ENCODE measurements at regions not wholly inside any gene's neighbourhood (a gene's known extent, or its start where the extent isn't known, plus 50 kb on each side); places are given as distances from the start of the nearest gene placed in this dataset.

DNA sequence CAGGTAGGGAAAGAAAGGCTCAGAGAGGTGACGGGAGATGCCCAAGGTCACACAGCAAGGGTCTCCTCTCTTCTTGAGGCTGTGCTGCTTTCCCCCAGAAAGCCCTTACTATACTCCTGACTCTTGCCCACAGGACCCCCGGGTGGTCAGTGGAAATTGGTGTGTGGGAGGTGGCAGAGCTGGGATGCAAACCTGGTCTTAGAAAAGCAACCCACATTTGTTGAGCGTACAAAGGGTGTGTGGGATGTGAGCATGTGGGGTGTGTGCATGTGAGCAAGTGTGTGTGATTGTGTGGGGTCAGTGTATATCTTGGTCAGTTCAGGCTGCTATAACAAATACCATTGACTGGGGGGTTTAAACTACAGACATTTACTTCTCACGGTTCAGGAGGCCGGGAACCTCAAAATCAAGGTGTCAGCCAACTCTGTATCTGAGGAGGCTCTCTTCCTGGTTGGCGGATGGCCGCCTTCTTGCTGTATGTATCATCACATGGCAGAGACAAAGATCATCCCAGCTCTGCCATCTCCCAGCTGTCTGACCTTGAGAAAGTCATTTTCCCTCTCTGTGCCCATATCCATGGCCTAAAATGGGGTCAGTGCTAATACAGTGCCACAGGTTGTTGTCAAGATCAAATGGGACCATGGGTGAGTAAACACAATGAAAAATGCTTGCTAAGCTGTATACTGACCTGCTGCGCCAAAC lies 268.5 kb downstream of the PTPRU start:
- DNase-seq: peak; percentile 15

DNA sequence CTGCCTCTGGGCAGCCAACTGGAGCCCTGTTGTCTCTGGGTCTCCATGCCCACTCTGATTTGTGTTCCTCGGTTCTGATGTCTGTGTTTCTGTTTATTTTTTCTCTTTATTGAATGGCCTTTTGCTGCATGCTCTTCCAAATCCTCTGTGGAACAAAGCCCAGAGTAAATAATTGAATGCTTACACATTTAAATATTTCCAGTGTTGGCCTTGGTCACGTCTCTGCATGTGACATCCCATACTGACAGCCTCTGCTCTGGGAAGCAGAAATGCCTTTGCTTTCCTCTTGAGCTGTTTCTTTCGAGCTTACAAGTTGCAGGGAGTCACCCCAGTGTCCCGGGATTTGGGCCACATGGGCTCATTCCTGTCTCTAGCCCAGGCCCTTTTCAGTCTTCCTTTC lies 267.9 kb downstream of the PTPRU start:
- DNase-seq: no peak

DNA sequence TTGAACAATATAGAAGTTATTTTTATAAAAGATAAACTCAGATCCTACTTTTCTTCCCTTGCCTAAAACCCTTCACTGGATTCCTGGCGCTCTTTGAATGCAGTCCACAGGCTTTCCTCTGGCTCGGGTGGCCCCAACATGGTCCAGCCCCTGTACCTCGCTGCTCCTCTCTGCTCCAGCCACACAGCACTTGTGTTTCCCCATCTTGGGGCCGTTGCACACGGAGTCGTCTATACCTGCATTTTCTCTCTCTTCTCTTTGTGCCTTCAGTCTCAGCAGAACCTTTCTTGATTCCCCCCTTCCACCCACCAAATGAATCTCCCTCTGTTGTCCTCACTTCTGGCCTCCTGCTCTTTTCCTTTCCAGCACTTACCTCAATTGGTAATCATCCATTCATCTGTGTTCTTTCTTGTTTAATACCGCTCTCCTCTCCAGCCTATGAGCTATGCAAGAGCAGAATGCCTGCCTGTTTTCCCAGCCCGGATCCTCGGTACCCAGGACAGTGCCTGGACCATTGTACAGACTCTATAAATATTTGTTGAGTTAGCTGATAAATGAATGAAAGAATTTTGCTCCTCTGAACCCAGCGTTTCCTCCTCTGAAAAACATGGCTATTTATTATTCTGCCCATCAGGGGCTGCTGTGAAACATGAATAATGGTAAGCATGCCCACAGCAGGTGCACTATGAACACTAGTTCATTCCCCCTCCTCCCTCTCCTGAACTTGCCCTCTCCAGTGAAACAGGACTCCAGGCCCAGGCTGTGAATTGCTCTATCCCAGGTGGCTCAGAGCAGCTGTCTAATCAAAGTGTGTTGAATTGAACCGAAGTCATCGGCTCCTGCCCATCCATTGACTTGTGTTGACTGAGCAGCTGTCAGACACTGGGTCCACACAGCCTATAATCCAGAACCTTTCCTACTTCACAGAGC lies 266.9 kb downstream of the PTPRU start:
- peak; percentile 36 for DNase-seq

DNA sequence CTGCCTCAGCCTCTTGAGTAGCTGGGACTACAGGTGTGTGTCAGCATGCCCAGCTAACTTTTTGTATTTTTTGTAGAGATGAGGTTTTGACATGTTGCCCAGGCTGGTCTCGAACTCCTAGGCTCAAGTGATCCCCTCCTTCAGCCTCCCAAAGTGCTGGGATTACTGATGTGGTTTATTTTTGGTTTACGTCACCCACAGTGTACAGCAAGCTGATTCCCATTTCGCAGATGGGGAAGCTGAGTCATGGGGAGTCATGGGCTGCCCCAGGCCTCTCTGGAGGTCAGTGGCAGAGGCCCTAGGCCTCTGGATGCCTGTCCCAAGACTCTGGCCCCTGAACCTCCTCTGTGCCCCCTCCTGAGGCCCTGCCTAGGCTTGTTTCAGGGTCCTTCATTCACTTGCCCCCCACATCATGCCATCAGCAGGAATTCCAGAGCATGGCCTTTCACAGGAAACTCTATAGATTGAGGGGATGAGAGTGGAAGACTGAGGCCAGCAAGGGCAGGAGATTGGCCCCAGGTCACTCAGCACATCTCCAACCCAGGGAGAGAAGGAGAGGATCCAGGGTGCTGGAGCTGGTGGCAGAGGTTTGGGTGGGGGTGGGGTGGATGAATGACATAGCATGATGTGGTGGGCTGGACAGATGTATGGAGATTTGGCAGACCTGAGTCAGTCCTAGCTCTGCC lies 266.0 kb downstream of the PTPRU start:
- DNase-seq: peak; percentile 29

DNA sequence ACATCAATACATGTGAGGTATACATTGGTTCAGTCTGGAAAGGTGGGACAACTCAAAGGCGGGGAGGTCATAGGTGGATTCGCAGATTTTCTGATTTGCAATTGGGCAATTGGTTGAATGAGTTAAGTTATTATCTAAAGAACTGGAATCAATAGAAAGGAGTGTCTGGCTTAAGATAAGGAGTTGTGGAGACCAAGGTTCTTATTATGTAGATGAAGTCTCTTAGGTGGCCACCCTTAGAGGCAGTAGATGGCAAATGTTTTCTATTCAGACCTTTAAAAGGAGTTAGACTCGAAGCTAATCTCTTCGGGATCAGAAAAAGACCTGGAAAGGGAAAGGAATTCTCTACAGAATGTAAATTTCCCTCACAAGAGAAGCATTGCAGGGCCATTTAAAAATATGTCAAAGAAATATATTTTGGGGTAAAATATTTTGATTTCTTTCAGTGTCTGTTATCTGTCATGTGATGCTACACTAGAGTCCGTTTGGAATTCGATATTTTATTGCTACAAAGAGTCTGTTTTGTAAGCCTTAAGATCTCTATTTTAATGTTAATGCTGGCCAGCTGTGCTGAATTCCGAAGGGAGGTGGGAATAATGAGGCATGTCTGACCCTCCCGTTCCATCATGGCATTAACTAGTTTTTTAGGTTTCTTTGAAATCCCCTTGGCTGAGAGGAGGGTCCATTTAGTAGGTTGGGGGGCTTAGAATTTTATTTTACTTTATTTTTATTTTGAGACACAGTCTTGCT lies 265.1 kb downstream of the PTPRU start:
- DNase-seq: no peak

DNA sequence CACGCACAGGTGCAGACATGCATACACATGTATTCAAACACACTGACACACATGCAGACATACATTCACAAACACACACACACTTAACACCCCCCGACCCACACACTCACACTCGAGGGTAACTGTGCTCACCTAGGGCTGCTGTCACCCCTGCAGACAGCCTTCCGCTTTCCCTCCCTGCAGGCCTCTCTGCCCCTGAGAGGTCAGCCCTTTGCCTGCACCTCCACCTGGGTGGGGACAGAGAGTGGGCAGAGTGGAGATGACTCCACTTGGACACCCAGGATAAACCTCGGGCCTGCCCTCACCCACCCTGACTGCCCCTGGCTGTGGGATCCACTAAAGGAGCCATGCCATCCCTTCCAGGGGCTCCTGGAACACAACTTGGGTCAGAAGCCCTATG lies 264.3 kb downstream of the PTPRU start:
- peak; percentile 37 for DNase-seq

DNA sequence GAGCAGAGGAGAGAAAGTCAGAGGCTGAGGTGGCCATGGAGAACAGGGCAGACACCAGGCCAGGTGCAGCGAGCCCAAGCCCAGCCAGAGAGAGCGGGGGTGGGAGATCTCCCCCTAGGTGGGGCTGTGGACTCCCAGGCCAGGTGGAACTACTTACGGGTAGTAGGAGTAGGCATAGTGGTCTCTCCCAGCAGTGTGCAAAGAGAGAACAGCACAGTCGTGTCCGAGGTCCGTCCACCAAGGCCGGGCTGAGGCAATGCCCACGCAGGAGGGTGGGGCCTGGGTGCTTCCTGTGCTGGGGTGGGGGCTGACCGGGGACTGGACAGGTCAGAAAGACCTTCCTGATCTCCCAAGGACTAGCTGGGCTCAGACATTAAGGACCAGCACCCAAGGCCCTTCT lies 263.7 kb downstream of the PTPRU start:
- DNase-seq: peak; percentile 29

DNA sequence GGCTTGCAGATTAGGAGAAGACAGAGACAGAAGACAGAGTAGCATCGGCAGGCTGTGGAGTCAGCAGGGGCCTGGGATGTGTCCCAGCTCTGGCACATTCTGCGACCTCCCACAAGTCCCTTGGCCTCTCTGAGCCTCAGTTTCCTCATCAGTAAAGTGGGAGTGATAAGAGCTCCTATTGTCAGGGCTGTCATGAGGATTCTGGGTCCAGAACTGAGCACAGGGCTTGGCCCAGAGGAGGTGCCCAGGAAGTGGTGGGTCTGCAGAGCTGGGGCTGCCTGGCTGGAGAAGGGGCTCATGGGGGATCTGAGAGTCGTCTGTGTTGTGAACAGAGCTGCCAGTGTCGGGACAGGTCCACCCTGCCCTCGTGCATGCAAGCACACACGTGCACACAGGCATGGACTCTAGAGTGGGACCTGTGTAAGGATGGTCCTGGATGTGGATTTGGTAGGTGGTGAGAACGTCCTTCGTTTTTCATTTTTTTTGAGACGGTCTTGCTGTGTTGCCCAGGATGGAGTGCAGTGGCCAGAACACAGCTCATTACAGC lies 262.9 kb downstream of the PTPRU start:
- peak; percentile 19 for DNase-seq

DNA sequence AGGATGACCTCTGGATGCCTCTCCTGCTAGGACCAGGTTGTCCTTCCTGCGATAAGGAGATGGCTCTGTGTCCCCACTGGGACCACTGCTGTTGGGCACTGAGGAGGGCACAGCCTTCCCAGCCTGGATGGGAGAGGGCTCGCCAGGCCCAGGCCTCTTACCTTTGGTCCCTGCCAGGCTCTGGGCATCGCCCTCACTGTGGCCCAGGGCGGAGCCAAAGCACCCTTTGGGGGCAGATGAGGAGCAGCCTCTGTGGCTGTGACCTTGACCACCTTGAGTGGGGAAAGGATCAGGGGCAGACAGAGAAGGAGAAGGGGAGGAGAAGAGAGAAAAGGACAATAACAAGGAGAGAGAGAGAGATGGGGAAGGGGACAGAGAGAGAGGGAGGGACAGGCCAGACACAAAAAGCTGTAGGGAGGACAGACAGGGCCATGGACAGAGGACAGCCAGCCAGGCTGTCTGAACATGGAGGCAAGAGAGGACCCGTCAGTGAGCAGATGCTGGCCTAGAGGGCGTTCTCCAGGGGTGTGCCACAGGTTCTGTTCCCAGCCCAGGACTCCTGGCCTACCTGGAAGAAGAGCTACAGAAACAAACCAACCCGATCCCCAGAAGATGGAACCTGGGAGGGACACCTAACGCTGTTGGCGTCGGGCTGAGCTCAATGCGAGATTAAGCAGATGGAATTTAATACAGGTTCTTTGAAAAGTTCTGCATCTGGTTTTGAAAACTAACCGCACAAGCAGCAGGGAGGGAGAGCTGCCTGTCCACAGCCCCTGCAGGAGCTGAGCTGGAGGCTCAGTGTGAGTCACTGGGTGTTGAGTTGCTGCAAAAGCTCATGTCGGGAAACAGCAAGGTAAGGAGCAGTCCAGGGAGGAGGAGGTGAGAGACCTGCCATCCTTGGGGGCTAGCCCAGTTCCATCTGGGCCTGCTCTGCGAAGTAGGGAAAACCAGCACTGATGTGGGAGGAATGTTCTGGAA lies 262.1 kb downstream of the PTPRU start:
- DNase-seq: peak; percentile 43

DNA sequence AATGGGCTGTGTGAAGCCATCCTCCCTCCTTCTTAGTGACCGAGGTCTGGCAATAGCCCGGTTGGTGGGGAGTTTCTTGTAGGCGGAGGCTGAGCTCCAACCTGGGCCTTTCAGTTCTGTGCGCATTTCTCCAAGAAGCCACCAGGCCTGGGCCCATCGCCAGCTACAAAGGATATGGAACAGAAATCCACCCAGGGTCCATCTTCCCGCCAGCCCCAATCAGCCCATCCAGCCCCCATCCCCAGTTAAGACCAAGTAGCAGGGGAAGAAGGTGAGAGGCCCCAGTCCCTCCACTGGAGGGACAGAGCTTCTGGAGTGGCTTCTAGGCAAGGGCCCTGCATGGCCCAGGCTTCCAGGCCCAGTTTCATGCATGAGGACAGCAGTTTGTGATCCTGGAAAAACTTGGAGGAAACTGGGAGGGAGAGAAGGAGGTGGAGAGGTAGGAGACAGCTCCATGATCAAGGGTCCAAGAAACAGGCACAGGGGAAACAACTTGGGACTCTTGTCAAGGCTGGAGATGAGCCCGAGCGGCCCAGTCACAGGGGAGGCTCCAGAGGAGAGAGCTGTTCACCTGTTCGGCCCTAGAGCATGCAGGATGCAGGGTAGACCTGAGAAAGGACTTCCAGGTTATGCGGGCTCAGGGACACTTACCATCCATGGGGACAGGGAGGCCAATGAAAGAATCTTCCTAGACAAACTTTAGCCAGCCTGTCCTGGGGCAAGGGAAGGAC lies 261.2 kb downstream of the PTPRU start:
- DNase-seq: peak; percentile 32

DNA sequence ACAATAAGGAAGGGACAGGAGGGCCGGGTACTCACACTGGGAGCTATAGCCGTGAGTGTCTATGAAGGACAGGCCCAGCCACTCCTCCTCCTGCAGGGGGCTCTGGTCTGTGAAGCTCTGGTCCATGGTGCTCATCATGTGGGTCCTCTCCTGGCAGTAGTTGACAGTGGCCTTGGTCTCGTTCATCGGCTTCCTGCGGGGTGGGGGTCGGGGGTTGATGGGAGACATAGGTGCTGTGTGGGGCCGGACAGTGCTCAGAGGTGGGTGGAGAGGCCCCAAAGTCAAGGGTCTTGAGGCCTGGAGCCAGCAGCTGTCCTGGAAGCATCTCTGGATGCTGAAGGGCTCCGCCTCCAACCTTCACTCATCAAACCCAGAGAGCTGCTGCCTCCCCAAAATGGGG lies 260.4 kb downstream of the PTPRU start:
- peak; percentile 33 for DNase-seq

DNA sequence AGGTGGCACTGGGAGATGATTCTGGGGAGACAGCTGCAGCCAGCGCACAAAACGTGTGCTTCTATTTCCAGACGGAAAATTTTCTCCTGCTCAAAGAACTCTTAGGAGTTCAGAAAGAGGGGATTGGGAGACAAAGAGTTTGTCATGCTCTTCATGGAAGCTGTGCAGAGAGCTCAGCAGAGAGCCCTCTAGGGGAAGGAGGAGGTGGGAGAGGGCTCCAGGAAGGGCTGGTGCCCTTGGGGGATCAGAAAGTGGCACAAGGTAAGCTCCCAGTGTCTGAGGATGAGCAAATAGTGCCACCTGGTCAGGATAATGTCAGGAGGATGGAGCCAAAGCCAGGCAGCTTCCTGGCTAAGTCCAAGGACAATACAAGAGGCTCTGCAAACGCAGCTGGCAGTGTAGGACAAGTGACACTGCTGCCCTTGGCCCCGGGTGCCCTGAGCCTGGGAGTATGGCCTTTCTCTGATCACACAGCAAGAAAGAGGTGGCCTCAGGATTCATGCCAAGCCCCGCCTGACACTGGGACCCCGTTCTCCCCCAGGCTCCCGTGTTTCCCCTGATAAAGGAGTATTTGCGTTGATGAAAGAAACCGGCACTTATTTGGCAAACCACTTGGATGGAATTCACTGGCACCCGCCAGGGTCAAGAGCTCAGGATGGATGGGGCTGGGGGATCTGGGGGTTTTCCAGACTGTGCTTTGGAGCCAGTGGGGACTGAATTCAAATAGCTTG lies 254.0 kb downstream of the PTPRU start:
- DNase-seq: peak; percentile 47

DNA sequence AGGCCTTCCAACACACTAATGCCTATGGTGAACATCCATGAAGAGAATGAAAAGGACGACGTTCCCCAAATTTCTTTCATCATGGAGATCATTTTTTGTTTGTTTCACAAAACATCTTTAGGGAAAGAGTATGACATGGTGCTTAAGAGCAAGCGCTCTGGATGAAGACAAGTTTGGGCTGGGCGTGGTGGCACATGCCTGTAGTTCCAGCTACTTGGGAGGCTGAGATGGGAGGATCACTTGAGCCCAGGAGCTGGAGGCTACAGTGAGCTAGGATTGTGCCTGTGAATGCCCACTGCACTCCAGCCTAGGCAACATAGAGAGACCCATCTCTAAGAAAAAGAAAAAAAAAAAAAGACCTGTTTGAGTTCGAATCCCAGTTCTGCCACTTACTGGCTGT lies 253.1 kb downstream of the PTPRU start:
- DNase-seq: no peak

DNA sequence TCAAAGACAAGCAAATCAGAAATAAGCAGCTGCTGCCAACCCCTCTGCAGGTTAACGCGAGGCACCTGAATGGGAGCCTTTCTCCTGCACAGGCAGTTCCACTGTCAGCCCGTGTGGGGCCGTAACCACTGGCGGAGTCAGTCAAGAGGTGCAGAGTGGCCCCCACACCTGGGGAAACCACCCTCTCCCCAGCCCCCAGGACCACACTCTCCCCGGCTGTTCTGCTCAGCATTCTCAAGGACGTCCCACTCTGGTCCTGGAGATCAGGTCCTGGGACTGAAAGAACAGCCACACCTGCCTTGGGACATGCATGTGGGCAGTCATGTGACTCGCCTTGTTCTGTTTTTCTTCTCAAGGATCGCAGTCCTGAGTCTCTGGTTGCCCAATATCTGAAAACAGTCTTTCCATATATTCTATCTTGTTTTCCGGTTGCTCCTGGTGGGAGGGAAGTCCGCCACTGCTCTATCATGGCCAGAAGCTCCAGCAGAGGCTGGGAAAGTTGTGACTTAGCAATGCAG lies 252.5 kb downstream of the PTPRU start:
- peak; percentile 43 for DNase-seq

DNA sequence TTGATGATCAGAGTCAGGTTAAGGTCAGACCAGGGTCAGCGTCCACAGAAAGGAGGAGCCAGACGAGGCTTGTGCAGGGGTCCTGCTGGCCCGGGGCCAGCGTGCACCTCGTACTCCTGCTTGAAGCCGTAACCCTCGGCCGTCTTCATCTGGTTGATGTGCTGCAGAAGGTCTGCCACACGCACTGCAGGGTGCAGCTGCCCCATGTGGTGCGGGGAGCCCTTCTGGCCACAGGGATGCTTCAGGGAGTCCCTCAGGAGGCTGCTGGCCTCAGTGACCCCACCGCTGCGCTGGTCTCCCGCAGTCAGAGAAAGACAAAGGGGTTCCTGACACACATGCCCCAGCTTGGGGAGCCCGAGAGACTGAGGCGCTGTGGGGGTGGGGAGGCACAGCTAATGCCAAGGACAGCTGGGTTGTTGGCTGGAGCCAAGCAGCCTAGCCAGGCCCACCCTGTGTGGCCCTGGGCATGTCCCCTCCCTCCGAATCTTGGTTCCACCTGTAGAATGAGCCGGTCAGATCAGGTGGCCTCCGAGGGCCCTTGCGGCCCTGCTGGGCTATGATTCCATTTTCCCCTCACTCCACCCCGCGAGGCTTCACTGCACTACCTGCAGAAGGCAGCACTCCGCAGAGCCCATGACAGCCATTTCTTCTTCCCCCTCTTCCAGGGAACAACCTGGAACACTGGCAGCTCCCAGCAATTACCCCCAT lies 251.9 kb downstream of the PTPRU start:
- peak; percentile 31 for DNase-seq

DNA sequence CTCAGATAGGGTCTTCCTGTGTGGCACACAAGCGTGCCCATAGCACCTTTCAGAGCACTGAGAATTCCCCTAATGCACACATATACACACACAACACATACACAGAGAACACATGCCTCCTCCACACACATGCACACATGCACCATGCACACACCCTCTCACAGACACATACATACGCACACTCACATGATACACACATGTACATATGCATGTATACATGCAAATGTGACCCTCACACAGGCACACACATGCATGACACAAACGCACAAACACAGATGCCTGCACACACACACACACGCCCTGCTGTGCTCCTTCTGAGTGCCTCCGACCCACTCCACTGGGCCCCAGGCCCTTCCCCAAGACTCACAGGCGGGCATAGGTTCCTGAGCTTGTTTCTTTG lies 251.0 kb downstream of the PTPRU start:
- peak; percentile 22 for DNase-seq

DNA sequence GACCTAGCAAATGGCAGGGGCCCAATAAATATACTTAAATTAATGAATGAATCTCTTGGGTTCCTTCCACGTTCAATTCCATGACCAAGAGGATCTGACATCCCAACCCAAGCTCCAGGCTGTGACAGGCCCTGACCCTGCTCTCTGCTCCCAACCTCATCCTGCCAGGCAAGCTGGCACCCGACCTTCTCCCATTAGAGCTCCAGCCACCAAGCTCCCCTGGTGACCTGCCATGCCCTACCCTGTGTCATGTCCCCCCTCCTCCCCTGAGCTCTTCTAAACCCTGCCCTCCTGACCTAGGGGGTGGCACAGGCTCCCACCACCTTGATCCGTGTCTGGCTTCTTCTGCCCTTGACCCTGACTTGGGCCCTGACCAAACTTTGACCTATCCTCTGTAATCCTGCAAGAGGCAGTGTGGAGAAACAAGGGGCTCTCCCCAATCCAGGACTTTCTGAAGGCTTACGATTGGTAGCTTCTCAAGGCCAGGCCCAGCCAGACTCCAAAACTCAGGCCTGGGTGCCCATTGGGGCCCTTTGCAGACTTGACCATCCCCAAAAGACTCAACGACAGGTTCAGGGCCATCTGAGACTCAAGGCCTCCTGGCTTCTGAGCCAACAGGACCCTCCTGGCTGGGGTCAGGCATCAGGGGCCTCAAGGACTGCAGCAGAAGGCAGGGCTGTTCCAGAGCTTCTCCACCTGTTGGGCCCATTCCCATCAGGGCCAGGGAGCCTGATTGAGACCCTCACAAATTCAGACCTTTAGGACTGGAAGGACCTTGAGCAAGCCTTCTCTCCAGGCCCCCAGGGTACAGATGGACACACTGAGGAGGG lies 249.0 kb downstream of the PTPRU start:
- DNase-seq: peak; percentile 23

DNA sequence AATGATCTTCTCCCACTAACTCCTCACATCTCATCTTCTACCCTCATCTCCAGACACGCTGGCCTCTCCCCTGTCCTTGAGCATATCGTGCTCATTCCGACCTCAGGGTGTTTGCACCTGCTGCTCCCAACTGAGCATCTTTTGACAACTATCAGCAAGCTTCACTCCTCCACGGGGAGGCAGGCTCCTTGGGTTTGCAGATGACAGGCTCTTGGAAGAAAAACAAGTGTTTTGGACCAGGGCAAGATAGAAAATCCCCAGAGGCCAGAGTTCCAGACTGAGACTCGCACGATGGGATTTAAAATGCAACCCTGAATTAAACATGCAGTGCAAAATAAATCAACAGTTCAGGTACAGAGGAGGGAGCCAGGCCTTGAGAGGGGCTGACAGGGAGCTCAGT lies 246.7 kb downstream of the PTPRU start:
- DNase-seq: peak; percentile 25

All from islet precursor cell (in vitro differentiated cells).